ENCODE measurements at regions not wholly inside any gene's neighbourhood (a gene's known extent, or its start where the extent isn't known, plus 50 kb on each side); places are given as distances from the start of the nearest gene placed in this dataset.
"Not testable (repeated sequence)": the region's sequence is repeated elsewhere in the genome, so short reads cannot be mapped to it uniquely, and the experiment has no call there.

GRCh38 chr1:5684791-5685190 lies 307.4 kb downstream of the NPHP4 start:
- no peak for DNase-seq

- DNase-seq, result no peak
Observed at GRCh38 chr1:5683446-5683845, 308.8 kb downstream of the NPHP4 start.

DNA sequence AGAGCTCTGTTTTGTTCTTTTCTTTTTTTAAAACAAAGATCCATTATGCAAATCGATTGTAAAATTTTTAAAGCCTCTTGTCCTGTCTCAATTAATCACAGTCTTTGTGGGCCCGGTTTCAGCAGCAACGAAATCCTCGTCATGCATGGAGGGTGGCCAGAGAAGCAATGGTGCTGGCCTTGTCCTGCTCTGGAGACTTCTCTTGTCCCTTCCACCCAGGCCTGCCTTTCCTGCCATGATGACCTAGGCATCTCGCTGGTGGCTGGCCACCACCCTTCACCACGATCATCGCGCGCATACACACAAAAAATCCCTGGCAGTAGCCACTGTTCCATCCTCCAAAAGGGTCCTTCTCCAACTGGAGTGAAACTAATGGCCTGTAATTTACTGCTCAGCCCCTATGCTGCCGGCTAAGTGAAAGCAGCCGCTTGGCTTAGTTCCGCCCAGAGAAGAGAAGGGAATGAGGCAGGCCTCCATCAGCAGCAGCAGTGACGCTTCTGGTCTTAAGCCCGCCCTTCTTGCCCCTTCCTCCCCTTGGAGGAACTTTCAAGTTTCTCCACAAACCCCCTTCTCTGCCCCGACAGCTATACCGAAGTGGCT lies 309.5 kb downstream of the NPHP4 start:
- DNase-seq, result no peak

GRCh38 chr1:5681654-5682053 lies 310.6 kb downstream of the NPHP4 start:
- DNase-seq, result no peak

- DNase-seq, result no peak
Observed at GRCh38 chr1:5680600-5680999, 311.6 kb downstream of the NPHP4 start.

DNA sequence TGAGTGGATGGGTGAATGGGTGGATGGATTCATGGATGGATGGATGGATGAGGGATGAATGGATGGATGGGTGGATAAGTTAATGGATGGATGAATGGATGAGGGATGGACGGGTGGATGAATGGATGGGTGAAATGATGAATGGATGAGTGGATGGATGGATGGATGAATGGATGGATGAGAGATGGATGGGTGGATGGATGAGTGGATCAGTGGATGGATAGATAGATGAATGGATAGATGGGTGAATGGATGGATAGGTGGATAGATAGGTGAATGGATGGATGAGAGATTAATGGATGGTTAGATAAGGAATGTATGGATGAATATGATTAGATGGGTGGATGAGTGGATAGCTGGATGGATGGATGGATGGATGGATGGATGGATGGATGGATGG lies 313.5 kb downstream of the NPHP4 start:
- no peak for DNase-seq

DNA sequence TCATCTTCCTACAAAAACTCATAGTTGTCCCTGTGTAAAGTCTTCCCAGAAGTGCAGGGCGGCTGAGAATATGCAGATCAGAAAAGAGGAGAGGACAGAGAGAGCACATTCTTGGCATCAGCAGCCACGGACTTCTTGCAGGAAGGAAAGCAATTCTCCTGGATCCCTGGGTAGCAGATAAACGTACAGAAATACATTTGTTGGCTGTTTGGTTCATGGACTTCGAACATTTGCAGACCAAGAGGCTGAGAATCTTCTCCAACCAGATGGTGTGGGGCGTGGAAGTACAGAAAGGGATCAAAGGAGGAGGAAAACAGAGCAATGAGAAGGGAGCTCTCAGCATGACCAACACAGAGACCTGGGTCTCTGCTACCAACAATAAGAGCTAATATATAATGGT lies 319.9 kb downstream of the NPHP4 start:
- not testable (repeated sequence) for DNase-seq

DNA sequence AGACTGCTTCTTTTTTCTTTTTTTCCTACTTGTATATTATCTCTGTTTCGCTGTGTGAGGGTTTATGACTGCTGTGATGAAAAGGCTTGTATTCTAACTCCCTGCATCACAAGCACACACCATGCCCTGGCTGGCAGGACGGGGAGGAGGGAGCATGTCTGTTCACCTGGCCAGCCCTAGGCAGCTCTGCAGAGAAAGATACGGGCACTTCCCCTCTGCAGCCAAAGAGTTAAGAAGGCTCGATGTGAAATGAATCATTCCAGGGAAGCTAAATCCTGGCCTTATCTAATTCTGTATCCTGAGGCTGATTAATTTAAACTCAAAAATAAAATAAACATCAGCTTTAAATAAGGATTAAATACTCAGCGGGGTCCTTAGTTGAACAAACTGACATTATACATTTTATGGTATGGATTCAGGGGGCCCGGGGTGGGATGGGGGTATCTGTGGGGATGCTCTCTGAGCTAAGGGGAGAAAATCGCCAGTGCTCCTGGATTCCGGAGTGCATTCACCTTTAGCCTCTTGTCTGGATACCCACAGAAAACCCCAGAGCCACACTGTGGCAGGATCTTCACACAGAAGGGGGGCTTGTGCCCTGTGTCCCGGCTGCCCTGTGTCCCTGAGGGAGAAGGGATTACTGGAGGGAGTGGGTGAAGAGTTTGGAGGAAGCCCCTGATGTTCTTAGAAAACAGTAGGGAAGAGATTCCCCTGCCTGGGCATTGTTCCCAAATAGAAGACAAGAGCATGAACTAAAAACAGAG lies 321.5 kb downstream of the NPHP4 start:
- DNase-seq, result no peak

DNA sequence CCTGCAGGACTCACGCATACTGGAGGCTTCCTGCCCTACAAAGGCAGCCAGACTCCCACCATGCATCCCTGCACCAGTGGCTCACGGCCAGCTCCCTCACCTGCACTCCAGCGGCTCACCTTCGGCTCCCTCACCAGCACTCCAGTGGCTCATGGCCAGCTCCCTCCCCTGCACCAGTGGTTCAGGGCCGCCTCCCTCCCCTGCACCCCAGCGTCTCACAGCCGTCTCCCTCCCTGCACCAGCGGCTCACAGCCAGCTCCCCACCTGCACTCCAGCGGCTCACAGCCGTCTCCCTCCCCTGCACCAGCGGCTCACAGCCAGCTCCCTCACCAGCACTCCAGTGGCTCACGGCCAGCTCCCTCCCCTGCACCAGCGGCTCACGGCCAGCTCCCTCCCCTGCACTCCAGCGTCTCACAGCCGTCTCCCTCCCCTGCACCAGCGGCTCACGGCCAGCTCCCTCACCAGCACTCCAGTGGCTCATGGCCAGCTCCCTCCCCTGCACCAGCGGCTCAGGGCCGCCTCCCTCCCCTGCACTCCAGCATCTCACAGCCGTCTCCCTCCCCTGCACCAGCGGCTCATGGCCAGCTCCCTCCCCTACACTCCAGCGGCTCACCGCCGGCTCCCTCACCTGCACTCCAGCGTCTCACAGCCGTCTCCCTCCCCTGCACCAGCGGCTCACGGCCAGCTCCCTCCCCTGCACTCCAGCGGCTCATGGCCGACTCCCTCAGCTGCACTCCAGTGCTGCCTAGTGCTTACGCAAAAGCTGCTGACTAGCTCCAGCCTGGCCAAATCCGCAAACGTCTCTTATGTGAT lies 324.5 kb downstream of the NPHP4 start:
- DNase-seq, result no peak

DNA sequence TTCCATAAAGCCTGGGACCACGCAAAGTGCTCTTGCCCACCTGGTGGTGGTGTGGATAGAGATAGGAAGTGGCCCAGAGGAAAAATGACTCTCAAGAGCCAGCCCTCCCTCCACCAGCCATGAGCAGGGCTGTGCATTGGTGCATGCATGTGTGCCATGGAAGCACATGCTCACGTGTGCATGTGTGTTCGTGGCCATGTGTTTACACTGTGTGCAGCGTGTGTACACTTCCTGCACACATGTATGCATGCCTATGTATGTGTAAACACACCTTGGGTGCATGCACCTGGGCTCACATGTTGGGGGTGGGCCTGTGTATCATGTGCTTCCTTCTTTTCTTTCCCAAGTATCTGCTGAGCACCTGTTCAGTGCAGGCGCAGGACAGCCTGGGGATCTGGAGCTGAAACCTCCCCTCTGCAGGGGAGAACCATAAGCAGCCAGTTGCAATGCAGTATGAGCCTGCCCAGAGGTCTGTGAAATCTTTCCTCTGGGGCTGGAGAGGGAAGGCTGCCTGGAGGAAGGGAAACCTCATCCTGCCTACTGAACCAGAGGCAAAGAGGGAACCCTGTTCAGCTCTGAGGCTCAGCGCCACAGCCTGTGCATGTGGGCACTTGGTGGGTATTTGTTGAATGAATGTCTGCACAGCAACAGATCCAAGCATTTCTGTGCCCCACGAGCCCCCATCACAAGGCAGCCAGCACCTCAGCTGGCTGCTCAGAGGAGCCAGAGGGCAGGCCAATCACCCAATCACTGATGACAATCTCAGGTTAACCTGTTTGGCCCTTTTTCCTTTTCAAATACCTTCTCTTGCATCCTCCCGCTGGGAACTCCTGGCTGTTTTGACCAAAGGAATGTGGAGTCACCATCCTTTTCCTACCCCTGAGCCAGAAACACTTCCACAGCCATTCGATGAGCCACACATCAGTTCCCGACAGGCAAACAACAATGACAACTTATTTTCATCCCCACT lies 327.0 kb downstream of the NPHP4 start:
- DNase-seq, result no peak

DNA sequence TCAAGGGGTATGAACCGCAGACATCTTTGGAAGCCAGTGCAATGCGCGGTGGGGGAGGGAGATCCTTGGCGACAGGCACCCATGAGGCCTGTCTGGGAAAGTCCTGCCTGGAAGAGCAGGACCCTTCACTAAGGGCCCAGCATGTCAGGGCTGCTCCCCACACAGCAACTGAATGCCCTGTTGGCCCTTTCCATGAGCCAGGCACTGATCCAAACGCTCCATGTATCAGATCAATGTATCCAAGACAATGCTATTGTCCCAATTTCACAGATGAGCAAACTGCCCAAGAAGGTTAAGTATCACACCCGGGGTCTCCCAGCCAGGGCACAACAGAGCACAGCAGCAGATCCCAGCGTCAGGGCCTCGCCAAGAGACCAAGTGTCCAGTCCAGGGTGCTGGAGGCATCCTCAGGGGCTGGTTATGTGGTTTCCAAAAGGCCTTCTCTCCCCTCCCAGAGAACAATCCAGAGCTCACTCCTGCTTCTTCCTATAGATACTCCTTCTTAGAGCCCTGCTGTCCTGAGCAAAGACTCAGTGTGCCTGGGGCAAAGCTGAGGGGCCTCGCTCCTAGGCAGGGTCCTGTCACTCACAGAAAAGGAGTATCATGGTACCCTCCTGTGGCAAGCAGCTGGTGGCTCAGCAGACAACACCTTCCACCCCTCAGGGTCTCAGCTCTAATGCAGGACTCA lies 328.0 kb downstream of the NPHP4 start:
- no peak for DNase-seq

DNA sequence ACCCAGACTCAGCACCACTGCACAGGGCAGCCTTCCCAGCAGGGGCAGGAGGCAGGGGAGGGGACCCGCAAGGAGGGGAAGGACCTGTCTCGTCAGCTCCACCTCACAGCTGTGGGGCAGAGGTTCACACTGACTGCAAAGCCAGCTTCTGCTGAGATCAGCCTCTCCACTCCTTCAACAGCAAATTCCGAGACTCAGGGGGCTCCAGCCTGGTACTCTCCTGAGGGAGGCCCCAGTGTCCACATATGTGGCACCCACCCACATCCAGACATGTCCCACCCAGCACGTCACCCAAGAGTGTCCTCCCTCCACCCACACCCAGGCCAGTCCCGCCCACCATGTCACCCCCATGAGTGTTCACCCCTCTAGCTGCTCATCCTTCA lies 329.5 kb downstream of the NPHP4 start:
- DNase-seq, result no peak

GRCh38 chr1:5662086-5662743 lies 330.0 kb downstream of the NPHP4 start:
- DNase-seq, result no peak

DNA sequence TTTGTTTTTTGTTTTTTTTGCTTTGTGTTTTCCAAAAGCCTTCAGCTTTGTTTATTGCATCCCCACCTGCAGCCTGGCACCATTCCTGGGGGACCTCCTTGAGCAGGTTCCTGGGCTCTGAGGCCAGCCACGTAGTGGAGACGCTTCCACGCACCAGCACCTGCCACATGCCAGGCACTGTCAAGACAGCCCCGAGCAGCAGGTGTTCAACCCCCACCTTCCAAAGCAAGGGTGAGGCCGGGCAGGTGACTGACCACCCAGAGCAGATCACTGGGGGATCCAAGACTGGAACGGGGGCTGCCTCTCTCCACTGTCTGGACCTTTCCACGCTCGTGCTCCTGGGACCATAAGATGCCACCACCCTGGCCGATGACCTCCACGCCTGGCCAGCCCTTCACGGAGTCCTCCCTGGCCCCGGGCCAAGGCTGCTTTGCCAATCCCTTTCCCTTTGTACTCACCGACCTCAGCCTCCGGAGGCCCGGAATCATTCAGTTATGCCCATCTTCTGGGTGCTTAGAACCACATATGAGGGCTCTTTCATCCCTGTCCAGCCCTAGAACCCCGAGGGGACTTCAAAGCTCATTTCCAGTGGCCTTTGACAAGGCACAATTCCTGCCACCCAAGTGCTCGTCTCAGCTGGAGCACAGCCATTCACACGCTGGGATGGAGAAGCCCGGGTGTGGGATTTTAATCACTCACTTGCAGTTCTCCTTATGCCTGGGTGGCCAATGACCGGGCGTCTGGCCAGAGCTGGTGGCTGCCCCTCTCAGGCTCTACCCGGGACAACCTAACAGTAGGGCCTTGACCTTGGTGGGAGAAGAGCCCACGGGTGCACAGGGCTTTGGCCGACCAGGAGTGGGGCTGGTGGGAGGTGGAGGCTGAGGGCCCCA lies 330.8 kb downstream of the NPHP4 start:
- no peak for DNase-seq

GRCh38 chr1:5660141-5660935 lies 331.9 kb downstream of the NPHP4 start:
- DNase-seq, result no peak

DNA sequence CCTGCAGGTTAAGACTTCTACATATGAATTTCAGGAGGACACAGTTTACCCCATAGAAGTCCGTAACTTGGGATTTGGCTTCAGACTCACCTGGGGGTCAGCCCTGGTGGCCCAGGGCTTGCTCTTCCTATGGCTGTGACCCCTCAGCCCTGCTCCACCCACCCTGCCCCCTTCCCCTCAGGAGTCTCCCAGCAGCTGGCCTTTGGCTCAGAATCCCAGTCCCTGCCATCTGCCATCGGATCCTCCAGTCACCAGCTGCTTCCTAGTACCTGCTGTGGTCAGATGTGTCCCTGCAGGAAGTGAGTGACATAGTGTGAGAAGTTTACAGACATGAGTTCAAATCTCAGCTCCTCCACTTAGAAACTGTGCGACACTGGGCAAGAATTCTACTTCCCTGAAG lies 332.6 kb downstream of the NPHP4 start:
- no peak for DNase-seq

DNA sequence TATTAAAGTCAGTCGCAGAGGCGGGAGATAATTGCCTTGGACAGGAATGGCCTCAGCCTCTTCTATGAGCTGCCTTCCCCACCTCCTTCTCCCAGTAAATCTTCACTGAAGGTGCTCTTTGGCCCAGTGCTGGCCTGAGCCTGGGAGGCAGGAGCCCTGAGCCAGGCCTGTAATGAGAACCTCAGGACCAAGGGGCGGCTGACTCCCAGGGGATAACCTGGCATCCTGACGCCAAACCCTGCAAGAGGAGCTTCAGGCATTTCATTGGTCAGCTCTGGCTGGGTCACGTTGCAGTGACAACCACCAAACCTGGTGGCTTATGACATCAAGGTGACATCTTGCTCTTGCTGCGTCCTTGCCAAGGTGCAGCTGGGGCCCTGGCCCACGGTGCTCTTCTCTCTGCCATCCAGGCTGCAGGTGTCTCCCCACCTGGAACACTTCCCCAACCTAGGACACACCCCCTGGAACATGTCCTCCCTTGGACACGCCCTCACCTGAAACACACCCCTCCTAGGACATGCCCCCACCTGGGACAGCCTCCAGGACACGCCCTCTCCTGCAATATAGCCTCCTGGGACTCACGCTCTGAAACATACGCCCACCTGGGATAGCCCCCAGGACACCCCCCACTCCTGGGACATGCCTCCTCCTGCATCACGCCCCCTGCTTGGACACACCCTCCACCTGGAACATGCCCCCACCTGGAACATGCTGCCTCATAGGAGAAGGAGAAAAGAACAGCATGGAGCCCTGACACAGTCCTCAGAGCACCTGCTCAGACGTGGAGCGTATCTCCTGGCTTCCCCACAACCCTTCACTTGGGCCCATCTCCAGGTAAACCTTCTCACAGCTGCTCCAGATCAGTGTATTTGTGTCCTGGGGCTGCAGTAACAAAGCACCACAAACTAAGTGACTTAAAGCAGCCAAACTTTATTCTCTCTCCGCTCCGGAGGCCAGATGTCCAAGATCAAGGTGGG lies 333.6 kb downstream of the NPHP4 start:
- no peak for DNase-seq

Data from fibroblast of skin of scalp (primary cell).